ENCODE measurements at regions not wholly inside any gene's neighbourhood (a gene's known extent, or its start where the extent isn't known, plus 50 kb on each side); places are given as distances from the start of the nearest gene placed in this dataset.

DNA sequence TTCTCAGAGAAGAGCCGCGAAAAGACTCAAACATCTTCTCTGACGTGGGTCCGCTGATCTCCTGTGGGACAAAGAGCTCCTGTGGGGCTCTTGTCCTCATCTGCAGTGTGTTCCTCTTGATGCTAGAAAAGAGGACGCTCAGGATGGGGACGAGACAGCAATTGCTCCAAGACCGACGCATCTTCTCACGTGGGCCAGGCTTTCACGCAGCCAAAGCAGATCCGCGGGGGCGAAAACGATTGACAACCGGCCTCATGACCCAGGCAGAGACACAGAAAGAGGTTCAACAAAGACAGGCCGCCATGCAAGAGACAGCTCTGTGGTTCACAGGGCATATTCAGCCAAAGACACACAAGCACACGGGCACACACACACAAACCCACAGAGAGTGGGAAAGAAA is 971.8 kb upstream of the DEFB115 start:
- no peak for TF ChIP-seq CTCF (IDR thresholded peaks at IDR 0.05; ENCODE audit: low read depth, low read length, poor library complexity, severe bottlenecking)
- no peak for TF ChIP-seq EZH2phosphoT487 (IDR thresholded peaks at IDR 0.05; ENCODE audit: borderline replicate concordance, low read length)
